ENCODE measurements at regions not wholly inside any gene's neighbourhood (a gene's known extent, or its start where the extent isn't known, plus 50 kb on each side); places are given as distances from the start of the nearest gene placed in this dataset.

DNA sequence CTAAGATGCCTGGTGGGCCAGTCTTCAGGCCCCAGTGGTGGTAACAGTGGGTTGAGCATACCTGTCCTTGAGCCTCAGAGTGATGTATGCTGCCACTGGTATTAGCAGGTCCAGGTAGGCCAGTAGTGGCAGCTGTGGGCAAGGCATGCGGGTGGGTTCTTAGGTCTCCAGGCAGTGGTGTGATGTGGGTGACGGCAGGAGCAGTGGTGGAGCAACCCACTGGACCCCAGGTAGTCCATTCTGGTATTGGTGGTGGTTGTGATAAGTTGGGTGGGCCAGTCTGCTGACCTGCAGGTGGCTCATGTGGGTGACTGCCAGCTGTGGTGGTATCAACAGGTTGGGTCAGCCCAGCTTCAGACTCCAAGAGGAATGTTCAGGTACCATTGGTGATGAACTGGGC lies 165.0 kb upstream of the GORAB start:
- TF ChIP-seq, protein P1, sequence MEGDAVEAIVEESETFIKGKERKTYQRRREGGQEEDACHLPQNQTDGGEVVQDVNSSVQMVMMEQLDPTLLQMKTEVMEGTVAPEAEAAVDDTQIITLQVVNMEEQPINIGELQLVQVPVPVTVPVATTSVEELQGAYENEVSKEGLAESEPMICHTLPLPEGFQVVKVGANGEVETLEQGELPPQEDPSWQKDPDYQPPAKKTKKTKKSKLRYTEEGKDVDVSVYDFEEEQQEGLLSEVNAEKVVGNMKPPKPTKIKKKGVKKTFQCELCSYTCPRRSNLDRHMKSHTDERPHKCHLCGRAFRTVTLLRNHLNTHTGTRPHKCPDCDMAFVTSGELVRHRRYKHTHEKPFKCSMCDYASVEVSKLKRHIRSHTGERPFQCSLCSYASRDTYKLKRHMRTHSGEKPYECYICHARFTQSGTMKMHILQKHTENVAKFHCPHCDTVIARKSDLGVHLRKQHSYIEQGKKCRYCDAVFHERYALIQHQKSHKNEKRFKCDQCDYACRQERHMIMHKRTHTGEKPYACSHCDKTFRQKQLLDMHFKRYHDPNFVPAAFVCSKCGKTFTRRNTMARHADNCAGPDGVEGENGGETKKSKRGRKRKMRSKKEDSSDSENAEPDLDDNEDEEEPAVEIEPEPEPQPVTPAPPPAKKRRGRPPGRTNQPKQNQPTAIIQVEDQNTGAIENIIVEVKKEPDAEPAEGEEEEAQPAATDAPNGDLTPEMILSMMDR (conservative IDR thresholded peaks at IDR 0.05; ENCODE audit: low read depth, low read length) = no peak
- no peak for DNase-seq (ENCODE audit: low read depth)
- H3K4me3 ChIP-seq (ENCODE audit: low read depth, low read length) = no peak overlapping the region

DNA sequence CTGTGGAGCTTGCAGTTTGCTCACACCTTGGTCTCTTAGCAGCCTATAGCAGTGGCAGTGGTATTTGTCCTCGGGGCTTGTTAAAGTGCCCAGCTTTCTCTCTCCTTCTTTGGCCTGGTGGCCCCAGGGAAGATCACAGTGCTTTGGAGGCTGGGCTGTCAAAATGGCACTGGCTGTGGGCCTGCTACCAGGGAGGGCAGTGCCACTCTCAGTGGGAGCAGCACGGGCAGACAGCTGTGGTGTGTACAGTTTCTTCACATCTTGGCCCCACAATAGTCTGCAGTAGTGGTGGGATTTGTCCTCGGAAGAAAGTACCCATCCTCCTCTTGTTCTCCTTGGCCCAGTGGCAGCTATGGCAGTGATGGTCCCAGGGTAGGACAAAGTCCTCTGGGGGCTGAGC lies 164.4 kb upstream of the GORAB start:
- TF ChIP-seq, protein P1 (conservative IDR thresholded peaks at IDR 0.05; ENCODE audit: low read depth, low read length) = no peak
- DNase-seq (ENCODE audit: low read depth) = no peak
- H3K4me3 ChIP-seq (ENCODE audit: low read depth, low read length) = no peak overlapping the region

DNA sequence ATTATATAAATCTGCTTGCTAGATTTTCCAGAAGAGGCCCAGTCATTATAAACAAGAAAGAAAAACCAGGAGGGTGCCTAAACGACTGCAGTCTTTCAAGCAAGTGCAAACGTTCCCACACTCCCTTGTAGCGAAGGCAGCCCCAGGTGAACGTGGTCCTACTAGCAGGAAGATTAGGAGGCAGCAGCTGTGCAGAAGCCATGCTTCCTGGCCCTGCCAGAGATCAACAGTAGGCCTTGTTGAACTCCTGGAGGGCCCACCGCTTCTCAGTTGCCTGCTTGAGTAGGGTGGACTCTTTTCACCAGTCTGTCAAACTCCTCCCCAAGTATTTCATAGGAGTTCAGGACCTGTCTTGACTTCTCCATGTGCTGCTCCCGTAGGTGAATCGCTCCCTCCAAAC lies 163.0 kb upstream of the GORAB start:
- TF ChIP-seq, protein P1 (conservative IDR thresholded peaks at IDR 0.05; ENCODE audit: low read depth, low read length) = no peak
- DNase-seq (ENCODE audit: low read depth) = no peak

DNA sequence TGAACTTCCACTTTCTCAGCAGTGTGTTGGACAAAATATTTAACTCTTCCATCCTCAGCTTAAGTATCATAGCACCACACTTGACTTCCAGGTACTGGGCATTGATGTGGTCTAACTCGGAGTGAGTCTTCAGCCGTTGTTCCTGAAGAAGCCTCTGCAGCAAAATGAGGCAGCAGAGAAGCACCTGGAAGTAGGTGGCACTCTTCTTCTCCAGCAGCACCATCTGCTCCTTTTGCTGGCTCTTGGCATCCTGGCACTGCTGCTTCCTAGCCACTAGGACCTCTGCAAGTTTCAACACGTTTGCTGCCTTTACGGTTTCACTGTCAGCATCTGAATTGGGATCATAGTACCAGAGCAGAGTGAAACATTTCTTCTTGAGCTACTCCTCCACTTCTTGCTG lies 162.5 kb upstream of the GORAB start:
- no peak overlapping the region for H3K4me3 ChIP-seq (ENCODE audit: low read depth, low read length)
- no peak for DNase-seq (ENCODE audit: low read depth)
- TF ChIP-seq, protein P1 (conservative IDR thresholded peaks at IDR 0.05; ENCODE audit: low read depth, low read length) = no peak

More for the DNA sequence above, 163.0 kb upstream of the GORAB start:
- no peak overlapping the region for H3K4me3 ChIP-seq (ENCODE audit: low read depth, low read length)

DNA sequence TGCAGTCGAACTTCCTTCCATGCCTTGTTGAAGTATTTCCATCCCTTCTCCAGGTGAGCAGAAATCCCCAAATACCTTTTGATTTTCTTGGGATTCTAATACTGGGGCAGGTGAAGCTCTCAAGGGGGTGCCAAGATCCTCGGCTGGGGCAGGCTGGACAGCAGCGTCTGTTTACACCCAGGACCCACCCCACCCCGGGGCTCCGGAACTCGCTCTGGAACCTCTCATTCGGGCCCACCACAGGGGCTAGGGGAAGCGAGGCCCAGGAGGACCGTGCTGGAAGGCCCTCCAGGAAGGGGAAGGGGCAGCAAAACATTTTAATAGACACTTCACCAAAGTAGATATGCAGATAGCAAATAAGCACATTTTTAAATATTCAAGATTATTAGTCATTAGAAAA lies 161.9 kb upstream of the GORAB start:
- no peak overlapping the region for H3K4me3 ChIP-seq (ENCODE audit: low read depth, low read length)
- TF ChIP-seq, protein P1 (conservative IDR thresholded peaks at IDR 0.05; ENCODE audit: low read depth, low read length) = no peak
- no peak for DNase-seq (ENCODE audit: low read depth)

- DNase-seq (ENCODE audit: low read depth) = no peak
- TF ChIP-seq, protein P1 (conservative IDR thresholded peaks at IDR 0.05; ENCODE audit: low read depth, low read length) = no peak
- no peak overlapping the region for H3K4me3 ChIP-seq (ENCODE audit: low read depth, low read length)
Observed at GRCh38 chr1:170375082-170375723, 156.8 kb upstream of the GORAB start.

DNA sequence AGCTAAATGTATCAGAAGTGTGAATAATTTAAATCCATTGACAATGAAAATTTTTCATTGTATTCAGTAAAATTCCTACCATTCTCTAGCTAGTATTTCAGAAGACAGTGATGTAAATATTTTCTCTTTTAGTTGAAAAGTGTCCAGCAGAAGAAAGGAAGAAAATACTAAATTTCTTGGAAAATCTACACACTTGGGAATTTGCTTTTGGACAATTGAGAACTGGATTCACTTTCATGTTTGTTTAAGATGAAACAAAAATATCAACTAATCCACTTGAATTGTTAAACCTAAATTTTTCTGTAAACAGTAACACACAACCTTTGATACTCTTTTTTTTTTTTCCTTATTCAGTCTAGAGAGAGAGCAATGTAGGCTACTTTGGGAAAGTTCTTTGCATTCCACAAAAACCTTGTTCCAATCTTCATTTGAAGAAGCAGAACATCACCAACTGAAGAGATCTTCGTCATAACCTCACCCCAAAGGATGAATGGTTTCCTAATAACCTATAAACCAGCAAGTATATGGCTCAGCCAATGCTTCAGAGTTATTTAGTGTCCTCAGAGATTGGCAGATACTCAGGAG lies 155.1 kb upstream of the GORAB start:
- TF ChIP-seq, protein P1 (conservative IDR thresholded peaks at IDR 0.05; ENCODE audit: low read depth, low read length) = no peak
- H3K4me3 ChIP-seq (ENCODE audit: low read depth, low read length) = no peak overlapping the region

More for the DNA sequence above, 155.1 kb upstream of the GORAB start:
- no peak for DNase-seq (ENCODE audit: low read depth)
